DMS 273 treated with DMSO at 0.1 percent for 48 hours (cell line): ENCODE measurements at regions not wholly inside any gene's neighbourhood (a gene's known extent, or its start where the extent isn't known, plus 50 kb on each side); places are given as distances from the start of the nearest gene placed in this dataset.

ENCODE experiments used
- DNase-seq: peaks from one replicate; lab custom pipeline; 2025; lab: John Stamatoyannopoulos, UW

DNA sequence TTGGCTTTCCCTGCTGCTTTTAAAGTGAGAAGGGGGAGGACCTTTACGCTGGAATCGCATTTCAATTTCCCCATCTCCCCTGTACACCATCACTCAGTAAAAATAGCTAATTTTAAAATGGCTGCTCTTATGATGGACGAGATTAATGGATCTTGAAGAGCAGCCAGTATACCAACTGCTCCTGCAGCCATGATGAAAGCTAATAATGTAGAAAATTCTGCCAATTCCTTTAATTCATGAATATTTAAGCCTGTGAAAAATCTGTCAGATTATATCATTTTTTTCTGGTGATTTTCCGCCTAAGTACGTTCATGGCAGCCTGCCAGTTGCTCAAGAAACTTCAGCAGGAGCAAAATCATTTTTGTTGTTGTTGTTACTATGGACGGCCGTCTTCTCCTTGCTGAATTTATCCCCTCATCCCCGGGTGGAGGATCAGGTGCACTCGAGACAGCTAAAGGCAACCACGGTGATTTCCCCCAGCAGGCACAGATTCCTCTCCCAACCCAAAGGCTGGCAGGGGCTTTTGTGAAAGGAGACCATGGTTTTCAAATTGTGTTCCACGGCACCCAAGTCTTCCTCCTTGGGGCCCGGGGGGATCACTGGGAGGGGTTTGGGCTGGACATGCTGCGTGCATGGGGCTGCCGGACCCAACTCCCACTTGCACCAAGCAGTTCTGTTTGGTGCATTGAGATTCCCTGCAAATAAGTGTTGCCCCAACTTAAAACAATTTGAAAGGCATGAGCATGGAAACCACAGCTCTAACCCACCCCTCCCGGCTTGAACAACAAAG is 289.6 kb downstream of the UACA start:
- DNase-seq = no peak

GRCh38 chr15:70471517-70471916 is 291.8 kb downstream of the UACA start:
- DNase-seq = no peak

DNA sequence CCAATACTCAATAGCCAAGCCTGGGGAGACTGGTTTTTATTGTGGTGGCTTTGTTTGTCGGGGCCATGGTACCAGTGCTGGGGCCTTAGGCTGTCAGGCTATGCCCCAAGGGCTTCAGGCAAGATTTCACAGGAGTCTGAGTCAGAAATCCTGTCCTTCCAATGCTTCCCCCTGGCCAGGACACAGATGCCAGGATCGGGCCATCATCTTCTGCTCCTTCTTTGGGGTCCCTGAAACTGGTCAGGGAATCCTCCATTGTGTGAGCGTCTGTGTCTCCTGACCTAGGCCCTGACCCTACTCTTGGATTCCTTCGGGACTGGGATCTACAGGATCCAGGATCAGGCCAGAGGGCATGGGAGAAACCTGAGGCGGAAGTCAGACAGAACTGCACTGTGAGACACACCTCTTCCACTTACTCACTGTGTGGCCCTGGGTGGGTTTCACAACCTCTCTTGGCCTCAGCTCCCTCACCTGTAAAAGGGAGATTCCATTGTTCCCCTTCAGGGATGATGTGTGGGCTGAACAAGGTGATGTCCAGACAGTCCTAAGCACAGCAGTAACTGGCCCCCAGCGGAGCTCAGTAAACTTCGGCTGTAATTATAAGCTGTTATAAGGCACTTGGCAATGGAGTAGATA is 292.7 kb downstream of the UACA start:
- DNase-seq = no peak

DNA sequence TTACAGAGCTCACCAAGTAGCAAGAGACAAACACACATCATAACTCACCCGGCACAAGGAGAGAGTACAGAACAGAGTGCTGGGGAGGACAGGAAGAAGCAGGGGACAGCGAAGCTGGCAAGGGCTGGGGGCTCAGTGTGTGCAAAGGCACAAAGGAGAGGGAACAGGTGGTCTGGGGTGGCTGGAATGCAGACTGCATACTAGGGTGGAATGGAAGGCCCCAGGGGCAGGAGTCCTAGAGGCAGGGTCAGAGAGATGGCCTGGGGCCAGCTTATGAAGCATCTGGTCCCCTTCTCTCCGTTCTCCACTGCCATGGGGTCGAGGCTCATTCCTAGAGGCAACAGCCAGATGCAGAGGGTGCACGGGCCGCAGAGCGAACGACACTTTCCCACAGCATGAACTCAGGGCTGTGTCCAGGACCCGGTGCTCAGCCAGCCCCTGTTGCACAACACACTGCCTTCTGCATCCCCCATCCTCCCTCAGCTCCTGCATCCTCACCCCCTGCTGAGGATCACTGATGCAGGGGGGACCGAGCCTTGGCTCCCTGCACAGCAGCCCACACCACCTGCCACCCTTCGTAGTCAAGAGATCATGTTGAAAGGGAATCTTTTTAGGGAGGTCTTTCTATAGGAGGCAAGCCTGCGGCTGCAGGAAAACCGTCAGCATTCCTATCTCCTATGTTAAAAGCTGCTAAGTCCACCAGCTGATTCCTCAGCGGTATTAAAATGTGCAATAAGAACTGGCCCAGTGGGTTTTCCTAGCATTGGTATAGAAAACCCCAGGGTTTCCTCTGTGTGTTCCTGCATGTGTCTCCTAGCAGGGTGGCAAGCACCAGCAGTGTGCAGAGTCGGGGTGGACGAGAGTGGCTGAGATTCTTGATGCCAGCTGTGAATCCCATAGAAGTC is 293.5 kb downstream of the UACA start:
- DNase-seq = no peak

DNA sequence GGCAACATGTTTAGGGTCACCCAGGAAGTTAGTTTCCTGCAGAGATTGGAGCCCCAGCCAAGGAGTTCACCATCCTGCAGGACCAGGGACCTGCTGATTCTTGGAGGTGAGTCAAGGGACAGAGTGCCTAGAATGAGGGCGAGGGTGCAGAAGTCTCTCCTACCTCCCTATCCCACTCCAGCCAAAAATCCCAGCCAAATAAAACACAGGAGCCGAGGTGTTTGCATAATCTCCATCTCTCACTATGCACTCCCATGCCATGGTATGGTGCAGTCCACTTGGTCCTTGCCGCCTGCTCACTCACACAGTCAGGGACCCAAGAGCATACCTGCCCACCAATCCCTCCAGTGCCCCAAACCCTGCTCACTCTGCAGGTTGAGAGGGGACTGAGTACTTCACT is 294.2 kb downstream of the UACA start:
- DNase-seq = no peak

- DNase-seq = peak; percentile 5
Measured at GRCh38 chr15:70466895-70467529, 296.3 kb downstream of the UACA start.

DNA sequence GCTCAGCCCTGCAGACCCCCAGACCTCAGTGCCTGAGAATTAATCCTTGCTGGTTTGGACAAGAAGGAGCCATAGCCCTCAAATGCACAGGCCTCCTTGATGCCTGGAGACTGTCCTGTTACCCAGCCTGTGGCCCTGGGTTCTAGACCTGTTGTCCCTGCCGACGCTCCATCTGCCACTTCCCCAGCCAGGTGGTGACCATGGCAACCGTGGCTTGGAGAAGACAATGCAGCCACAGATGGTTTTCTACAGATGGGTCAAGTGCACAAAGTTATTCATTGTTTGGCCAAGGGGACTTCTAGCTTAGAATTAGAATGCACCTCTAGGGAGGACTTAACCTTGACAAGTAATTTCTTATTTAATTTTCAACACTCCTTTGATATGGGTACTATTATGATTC is 297.1 kb downstream of the UACA start:
- no peak for DNase-seq

DNA sequence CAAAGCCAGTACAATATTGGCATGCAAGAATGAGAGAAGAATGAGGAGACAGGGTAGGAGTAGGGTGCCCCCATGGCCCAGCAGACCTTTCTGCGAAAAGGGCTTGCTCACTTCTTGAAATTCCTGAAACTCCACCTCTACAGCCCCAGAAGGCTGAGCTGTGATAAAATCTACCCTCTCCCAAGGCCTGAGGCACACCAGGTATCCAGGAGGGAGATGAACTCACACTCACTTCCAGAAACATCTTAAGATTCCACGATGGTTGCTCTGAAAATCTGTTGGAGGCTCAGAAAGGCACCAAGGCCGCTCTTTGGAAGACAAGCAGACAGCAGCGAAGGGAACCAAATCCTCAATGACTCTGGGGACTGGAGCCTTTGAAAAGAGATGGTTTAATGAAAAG is 297.5 kb downstream of the UACA start:
- no peak for DNase-seq

- DNase-seq = no peak
Measured at GRCh38 chr15:70463453-70463834, 299.9 kb downstream of the UACA start.

DNA sequence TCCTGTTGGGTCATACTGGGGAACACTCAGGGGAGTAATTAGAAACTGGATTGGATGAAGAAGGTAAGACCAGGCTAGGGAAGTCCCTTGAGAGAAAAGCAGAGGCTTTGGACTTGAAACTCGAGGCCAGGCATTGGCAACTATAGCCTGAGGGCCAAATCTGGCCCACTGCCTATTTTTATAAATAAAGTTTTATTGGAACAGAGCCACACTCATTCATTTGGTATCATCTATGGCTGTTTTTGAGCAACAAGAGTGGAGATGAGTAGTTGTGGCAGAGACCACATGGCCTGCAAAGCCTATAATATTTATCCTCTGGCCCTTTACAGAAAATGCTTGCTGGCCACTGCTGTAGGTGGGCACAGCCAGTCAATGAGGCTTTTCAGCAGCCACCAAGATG is 301.4 kb downstream of the UACA start:
- DNase-seq = no peak

- no peak for DNase-seq
Measured at GRCh38 chr15:70461017-70461416, 302.3 kb downstream of the UACA start.

DNA sequence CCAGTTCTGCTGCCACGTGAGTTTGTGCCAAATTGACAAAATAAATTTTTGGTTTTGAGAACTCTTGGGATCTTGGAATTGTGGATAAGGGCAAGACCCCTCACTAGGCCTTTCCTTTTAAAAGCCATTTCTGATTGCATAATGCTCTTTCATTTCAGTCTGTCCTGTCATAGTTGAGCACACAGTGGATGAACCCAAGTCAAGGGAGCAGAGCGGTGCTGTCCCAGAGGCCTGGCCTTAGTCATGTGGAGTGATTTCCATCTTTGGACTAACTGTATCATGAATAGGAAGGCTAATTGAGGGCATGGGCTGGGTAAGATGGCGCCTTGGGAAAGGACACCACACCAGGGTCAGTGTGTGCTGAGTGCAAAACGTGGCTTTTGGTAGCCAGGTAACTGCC is 304.0 kb downstream of the UACA start:
- DNase-seq = no peak

GRCh38 chr15:70453766-70454165 is 309.6 kb downstream of the UACA start:
- DNase-seq = no peak

GRCh38 chr15:70453238-70453637 is 310.1 kb downstream of the UACA start:
- no peak for DNase-seq

DNA sequence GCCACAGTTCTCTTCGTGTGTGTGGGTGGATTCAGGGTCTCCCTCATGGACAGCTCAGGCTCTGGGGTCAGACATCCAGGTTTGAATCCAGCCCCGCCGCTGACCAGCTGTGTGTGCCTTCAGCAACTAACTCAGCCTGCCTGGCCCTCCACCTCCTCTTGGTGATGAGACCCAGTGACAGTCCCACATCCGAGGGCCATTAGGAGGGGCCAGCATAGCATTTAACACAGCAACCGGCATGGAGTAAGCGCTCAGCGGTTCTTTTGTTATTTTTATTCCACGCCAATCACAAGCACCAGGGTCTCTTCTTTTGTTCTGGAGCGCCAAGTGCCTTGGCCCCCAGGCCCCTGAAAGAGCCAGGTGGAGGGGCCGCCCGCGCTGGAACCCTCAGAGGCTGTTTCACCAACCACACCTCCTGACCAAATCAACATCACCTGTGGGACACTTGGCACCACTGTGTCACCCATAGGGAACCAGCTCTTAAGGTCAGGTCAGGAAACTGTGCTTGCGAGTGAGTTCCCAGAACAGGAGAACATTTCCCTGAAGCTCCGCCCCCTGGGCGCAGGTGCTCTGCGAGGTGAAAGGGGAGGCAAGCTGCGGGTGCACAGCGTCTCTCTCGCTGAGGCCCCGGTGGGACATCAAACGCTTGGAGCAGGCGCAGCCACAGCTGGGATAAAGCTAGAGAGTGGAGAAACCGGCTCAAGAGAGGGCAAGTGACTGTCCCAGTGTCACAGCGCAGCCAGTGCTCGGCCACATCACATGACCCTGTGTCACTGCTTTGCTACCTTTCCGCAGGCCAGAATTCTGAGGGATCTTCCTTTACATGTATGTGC is 311.3 kb downstream of the UACA start:
- DNase-seq = no peak

GRCh38 chr15:70450142-70450443 is 313.3 kb downstream of the UACA start:
- no peak for DNase-seq

- no peak for DNase-seq
Measured at GRCh38 chr15:70449311-70450141, 313.8 kb downstream of the UACA start.

DNA sequence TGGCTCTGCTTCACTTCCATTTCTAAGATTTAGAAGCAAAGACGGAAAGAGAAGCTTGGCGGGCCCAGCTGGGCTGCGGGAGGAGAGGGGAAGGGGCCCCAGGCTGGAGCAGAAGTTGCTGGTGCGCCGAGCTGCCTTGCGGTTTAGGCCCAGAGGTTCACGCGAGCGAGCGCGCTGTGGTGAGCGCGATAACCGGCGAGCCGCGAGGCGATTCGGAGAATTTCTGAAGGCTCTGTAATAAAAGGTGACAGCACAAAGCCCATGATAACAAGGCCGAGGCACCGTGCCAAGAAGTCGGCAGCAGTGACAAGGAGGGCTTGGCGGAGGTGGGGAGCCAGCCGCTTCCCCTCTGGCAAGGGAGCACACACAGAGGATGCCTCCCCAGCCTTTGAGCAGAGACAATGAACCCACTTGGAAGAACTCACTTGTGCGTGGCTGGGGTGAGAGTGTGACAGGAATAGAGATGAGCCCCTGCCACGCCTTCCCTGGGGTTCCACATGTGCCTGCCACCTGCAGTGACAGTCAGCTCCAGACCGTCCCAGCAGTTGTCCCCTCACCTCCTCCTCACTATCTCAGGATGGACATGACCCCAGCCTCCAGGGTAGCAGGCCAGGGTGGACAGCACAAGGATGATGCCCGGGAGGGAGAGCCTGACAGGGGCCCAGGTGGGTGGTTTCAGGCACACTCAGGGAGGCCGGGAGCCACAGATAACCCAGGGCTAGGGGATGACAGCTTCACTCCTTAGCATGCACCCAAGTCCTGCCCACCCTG is 315.2 kb downstream of the UACA start:
- no peak for DNase-seq

DNA sequence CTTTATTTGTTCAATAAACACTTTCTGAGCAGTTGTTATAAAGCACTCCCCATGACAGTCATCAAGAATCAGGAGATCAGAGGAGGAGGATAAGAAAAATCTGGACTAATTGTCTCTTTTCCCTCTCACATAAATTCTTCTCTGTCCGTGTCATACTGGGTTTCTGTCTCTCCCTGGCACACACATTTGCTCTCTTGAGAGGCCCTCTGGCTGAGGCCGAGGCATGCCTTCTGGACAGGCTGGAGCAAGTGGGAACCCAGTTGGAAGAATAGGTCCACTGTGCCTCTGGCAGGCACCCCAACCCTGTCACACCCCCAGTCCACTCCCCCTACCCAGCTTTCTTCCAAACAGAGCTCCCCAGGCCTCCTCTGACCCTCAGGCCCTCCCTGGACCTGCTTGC is 315.8 kb downstream of the UACA start:
- DNase-seq = no peak

DNA sequence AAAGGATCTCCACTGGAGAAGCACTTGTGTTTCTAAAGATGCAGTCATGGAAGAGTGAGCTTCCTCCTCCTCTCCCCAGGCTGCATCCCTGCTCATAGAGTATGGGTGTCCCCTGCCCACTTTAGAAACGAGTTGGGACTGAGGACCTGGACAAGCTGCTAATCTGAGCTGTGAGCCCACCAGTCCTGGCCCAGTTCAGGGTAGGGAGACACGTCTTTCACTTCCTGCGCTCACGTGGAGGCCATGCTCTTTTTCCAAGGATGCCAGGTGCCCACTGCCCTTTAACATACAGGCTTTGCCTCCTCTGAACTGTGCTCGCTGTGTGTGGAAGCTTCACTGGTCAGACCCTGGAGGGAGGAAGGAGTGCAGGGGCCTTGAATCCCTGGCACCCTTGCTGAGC is 316.3 kb downstream of the UACA start:
- no peak for DNase-seq
